HG03378 (cell line): ENCODE measurements at regions not wholly inside any gene's neighbourhood (a gene's known extent, or its start where the extent isn't known, plus 50 kb on each side); places are given as distances from the start of the nearest gene placed in this dataset.

ENCODE experiments used
- ATAC-seq: cut with Tn5 transposase; IDR thresholded peaks from one replicate; pipeline ENCODE4 v1.9.1; 2021; ENCODE audit warnings: mild to moderate bottlenecking, moderate library complexity; ENCODE audit not compliant: unreplicated experiment

DNA sequence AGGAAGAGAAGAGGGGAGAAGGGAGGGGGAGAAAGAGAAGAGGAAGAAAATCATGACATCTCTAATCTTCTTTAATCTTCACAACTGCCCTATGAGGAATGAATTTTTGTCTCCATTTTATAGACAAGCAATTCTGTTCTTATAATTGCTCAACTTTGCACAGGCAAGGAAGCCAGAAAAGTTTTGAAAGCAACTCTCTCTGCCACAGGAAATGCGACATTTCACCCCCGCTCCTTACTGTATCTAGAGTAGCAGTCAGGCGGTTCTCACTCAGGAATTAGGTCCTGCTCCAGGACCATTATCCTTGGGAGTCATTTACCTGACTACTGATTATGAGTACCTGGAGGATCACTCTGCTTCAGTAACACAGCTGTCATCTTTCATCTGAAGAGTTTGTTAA lies 69.2 kb upstream of the FAM9A start:
- ATAC-seq: no peak

DNA sequence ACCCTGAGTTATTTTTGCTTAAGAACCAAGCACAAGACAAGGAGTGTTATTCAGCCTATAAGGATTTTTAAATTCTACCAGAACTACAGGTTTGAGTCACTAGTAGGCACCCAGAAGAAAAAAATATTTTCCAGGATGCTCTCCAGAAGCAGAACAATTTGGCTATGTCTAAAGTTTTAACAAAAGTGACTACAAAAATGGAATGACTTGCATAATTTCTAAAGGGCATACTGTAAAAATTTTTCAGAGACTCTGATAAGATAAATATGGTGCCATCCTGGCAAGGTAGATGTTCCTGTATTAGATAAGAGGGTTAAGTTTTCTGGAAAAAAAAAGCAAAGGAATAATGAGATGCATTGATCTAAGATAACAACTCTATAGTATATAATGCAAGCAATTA lies 68.6 kb upstream of the FAM9A start:
- ATAC-seq: no peak

DNA sequence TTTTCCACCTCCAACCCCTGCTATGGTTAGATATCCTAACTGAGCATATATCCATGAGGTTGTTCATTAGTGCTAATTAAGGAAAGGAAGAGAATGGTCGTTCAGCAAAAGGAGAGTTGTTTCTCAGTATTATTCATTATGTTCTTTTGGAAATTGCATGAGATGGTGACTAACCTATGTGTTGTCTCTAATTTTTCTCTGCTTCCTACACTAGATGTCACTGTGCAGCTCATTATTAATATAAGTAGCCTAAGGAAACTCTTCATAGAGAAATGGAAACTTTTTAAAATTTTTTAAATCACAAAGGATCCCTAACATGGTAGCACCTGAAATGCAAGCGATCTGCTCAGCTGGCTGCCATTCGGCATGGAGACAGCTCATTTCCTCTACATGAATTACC lies 67.7 kb upstream of the FAM9A start:
- ATAC-seq: no peak

DNA sequence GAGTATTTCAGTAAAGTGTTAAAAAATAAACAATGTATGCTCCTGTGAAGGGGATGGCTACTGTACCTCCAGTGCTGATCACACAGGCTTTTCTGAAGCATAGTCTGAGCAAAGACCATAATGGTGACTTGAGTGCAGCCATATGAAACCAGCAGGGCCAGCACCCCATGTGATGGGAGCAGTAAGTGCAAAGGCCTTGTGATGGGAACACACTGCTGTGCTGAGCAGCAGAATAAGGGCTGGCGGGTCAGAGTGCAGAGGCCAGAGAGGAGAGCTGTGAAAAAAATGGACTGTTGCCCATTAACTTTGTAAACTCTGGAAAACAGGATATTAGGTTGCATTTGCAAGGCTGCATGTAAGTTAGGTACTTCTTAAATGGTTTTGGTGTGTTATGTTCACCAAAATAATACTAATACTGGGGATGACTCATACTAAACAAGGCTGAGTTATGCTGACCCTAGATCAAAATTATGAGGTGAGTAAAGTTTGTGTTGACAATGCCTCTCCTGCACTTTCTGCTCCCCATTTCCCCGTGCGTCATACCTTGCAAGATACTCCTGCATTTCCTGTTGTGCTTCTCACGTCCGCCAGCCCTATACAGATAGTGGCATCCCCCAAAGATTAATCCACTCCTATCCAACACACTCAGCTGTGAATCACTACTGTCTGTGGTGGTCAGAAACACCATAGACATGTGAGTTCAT lies 67.0 kb upstream of the FAM9A start:
- no peak for ATAC-seq

DNA sequence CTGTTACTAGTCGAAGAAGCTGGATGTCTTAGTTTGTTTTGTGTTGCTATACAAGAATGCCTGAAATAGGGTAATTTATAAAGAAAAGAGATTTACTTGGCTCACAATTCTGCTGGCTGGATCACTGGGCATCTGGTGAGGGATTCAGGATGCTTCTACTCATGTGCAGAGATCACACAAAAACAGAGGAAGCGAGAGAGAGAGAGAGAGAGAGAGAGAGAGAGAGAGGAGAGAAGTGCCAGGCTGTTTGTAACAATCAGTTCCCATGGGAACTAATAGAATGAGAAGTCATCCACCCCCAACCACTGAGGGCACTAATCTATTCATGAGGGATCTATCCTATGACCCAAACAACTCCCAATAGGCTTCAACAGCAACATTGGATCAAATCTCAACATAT lies 66.2 kb upstream of the FAM9A start:
- ATAC-seq: no peak

DNA sequence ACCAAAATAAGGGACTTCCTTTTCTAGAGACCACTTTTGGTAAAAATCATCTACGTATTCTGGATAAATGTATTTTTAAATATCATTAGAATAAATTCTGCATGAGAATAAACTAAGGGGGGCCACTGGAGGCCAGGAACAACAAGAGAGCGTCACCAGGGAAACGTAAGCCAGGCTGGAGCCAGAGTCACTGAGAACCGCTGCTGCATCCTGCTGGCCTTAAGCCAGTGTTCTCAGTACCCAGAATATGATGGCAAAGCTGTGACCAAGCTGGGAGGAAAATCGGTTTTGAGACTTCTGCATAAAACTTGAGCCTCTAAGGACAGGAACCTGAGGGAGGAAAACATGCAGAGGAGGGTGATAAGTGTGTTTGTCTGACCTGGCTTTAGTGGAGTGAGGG lies 63.0 kb upstream of the FAM9A start:
- no peak for ATAC-seq

DNA sequence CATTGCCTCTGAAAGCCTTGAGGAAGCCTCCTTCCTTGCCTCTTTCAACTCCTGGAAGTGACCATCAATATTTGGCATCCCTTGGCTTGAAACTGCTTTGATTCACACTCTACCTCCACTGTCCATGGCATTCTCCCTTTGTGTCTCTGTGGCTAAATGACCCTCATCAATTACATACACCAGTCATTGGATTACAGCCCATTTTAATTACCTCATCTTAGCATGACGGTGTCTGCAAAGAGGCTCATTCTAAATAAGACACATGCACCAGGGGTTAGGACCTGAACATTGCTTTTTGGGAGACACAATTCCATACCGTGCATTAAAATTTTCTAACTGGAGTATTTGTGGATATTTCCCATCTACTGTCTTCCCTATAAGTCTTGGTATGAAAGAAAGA lies 60.7 kb upstream of the FAM9A start:
- no peak for ATAC-seq

DNA sequence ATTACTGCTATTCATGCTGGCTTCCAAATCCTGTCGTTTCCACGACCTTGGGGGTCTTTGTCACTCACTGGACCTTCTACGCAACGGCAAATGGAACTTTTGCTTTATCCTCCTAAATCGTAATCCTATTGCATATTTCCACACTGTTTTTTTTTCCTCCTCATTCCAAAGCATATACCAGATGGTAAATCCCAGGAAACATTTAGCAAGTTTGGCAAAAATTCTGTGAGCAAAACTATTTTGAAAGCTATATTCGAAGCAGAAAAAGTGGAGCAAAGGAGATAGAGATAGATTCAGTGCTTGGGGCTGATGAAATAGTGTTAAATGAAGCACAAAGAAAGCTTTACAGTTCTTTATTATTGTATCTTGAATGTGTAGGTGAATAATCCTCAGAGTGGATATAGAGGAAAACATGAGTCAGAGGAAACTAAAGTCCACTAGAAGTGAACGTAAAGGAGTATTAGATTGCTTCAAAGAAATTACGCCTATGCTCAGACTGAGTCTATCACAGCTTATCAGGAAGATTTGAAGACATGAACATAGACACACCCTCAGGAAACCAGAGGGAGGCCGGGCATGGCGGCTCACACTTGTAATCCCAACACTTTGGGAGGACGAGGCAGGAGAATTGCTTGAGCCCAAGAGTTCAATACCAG lies 50.2 kb upstream of the FAM9A start:
- ATAC-seq: no peak
